Choroid plexus epithelial cell (primary cell): ENCODE measurements at regions not wholly inside any gene's neighbourhood (a gene's known extent, or its start where the extent isn't known, plus 50 kb on each side); places are given as distances from the start of the nearest gene placed in this dataset.
"Not testable (repeated sequence)": the region's sequence is repeated elsewhere in the genome, so short reads cannot be mapped to it uniquely, and the experiment has no call there.

Experiments used
- DNase-seq: peaks from one replicate; pipeline ENCODE4 v3.0.0-alpha.2; 2010; ENCODE audit warnings: low read depth
- H3K4me3 ChIP-seq: 2 replicates; pipeline ENCODE4 v1.5.1; 2011; ENCODE audit warnings: low read depth, mild to moderate bottlenecking, control low read depth, low read length, moderate library complexity
- TF ChIP-seq, protein P1 (sequence below): conservative IDR thresholded peaks from 2 replicates; pipeline ENCODE4 v1.5.1; 2011; ENCODE audit warnings: low read depth, mild to moderate bottlenecking, control low read depth, inconsistent platforms, low read length, moderate library complexity

DNA sequence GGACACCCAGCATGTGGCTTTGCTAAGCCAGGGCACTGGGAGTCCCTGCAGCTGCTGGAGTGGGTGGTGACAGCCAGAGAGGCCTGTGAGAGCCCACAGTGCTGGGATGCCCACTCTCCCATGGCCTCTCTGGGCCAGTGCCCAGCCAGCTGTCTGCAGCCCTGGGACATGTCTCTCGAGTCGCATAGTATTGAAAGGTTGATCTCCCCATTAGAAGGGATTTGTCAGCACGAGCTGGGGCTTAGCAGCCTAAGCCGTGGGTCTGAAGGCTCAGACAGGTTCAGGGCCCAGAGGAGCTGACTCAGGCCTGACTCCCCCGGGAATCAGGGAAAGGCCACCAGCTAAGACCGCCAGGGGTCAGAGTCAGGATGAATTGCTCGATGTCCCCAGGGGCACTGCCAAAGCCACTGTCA lies 53.5 kb downstream of the FOXD2 start:
- H3K4me3 ChIP-seq: no peak overlapping the region
- no peak for DNase-seq
- TF ChIP-seq, protein P1, sequence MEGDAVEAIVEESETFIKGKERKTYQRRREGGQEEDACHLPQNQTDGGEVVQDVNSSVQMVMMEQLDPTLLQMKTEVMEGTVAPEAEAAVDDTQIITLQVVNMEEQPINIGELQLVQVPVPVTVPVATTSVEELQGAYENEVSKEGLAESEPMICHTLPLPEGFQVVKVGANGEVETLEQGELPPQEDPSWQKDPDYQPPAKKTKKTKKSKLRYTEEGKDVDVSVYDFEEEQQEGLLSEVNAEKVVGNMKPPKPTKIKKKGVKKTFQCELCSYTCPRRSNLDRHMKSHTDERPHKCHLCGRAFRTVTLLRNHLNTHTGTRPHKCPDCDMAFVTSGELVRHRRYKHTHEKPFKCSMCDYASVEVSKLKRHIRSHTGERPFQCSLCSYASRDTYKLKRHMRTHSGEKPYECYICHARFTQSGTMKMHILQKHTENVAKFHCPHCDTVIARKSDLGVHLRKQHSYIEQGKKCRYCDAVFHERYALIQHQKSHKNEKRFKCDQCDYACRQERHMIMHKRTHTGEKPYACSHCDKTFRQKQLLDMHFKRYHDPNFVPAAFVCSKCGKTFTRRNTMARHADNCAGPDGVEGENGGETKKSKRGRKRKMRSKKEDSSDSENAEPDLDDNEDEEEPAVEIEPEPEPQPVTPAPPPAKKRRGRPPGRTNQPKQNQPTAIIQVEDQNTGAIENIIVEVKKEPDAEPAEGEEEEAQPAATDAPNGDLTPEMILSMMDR: no peak

DNA sequence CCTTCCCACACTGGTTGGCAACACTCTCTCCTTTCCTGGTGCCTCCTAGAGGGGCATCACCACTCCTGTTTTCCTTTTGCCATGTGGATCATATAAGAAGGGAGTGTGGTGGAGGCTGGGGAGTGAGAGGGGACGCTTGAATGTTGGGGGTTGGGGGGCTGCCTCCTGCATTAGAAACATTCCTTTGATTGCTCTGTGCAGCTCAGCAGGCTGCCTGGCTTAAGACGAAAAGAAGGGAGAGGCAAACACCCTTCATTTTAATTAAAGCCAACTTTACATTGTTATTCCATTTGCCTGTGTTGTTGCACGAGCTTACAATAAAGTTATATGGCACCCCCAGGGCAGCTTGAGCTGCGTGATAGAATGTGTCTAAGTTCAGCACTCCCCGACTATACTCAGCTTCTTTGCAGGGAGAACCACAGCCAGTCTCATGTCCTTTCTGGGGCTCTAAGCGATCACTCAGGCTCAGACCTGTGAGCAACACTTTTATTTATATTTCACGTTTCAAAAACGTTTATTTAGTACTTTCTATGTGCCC lies 57.4 kb downstream of the FOXD2 start:
- H3K4me3 ChIP-seq: no peak overlapping the region
- TF ChIP-seq, protein P1: no peak

DNA sequence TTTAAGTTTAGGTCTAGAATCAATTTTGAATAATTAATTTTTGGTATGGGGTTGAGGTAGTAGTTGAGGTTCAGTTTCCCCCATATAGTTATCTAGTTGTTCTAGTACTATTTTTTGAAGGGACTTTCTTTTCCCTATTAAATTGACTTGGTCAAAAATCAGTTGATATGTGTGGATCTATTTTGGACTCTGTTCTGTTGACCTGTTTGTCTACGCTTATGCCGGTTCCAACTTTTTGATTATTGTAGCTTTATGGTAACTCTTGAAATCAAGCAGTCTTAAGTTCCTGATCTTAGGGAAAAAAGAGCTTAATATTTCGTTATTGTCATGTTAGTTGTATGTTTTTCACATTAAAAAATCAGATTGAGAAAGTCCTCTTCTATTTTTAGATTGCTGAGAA lies 60.7 kb downstream of the FOXD2 start:
- DNase-seq: no peak
- TF ChIP-seq, protein P1: no peak
- no peak overlapping the region for H3K4me3 ChIP-seq

More for the DNA sequence above, 57.4 kb downstream of the FOXD2 start:
- no peak for DNase-seq

DNA sequence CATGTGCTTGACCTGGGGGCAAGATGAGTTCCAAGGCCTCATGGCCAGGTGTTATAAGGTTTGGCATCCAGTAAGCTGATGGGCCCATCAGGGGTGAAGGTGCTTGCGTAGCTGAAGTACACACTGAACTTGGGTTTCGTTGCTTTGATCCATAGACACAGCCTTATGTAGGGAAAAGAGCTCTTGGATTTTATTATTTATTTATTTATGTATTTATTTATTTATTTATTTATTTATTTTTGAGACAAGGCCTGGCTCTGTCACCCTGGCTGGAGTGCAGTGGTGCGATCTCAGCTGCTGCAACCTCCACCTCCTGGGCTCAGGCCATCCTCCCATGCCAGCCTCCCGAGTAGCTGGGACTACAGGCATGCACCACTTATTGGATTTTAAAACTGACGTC lies 63.2 kb downstream of the FOXD2 start:
- no peak for DNase-seq
- no peak overlapping the region for H3K4me3 ChIP-seq
- TF ChIP-seq, protein P1: no peak

DNA sequence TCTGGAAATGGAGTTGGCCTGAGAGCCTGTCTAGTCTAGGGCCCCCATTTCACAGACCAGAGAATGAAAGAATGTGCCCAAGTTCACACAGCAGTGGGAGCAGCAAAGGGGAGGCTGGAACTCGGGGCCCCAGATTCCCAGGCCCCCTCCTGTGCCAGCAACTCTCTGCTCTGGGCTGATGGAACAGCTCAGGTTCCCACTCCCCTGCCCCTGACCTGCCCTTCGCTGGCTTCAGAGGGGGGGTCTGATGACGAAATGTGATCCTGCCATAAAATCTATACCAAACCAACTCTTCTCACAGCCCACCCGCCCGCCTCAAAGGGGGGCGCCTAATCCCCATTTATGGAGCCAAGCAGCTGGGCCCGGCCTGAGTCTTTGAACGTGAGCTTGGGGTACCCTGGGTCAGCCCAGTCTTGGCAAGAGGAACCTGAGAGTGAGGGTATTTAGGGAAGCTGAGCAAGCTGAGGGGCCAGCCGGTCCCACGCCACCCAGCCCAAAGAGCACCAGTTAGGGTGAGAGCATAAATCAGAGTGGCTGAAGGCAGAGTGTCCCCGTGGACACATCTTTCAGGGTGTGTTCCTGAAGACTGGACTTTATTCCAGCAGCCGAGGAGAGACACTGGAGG lies 65.0 kb downstream of the FOXD2 start:
- DNase-seq: no peak
- TF ChIP-seq, protein P1: no peak
- no peak overlapping the region for H3K4me3 ChIP-seq

DNA sequence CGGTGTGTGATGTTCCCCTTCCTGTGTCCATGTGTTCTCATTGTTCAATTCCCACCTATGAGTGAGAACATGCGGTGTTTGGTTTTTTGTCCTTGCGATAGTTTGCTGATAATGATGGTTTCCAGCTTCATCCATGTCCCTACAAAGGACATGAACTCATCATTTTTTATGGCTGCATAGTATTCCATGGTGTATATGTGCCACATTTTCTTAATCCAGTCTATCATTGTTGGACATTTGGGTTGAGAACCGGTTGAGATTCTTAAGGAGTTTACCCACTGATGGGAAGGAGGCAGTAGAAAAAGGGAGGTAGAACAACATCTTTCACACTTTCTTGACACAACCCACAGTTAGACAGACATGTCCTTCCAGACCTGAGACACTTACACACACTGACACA lies 67.0 kb downstream of the FOXD2 start:
- not testable (repeated sequence) for H3K4me3 ChIP-seq, DNase-seq

DNA sequence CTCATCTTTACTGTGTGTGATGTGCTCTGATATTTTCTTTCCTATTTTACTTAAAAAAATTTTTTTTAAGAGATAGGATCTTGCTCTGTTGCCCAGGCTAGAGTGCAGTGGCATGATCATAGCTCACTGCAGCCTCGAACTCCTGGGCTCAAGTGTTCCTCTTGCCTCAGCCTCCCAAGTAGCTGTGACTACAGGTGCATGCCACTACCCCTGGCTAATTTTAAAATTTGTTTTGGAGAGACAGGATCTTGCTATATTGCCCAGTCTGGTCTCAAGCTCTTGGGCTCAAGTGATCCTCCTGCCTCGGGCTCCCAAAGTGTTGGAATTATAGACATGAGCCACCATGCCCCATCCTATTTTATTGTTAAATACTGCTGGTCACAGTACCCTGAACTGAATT lies 67.4 kb downstream of the FOXD2 start:
- H3K4me3 ChIP-seq: no peak overlapping the region
- TF ChIP-seq, protein P1: no peak
- no peak for DNase-seq

DNA sequence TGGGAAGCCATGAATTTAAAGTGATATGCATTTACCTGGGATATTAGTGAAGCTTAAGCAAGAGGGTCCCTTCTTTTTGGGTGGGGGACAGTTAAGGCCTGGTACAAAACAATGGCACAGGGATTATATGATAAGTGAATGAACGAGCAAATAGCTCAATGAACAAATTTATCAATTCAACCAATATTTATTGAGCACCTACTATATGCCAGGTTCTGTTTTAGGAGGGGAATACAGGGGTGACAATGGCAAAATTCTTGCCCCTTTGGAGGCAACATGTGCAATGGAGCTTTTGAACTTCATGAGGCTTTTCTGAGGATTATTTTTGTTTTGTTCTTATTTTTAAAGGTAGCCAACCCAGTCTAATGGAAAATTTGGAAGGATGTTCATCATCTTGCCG lies 68.2 kb downstream of the FOXD2 start:
- TF ChIP-seq, protein P1: no peak
- H3K4me3 ChIP-seq: no peak overlapping the region
- DNase-seq: no peak
